ENCODE measurements at regions not wholly inside any gene's neighbourhood (a gene's known extent, or its start where the extent isn't known, plus 50 kb on each side); places are given as distances from the start of the nearest gene placed in this dataset.

DNA sequence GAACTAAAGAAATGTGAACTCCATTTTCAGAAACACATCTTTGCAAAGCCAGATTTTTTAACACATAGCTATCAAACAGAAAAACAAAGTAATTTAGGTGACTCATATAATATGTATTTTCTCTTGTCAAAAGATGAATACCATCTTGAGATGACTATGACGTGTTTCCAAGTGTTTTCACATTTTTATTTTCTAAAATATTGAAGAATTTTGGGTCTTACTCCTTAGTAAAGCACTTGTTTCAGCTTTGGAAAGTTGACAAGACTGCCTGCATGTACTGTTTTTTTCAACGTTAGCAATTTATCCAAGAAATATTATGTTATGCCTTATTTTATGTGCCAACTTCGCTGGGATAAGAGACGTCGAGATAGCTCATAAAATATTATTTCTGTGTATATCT lies 733.9 kb upstream of the EPHA5 start:
- DNase-seq (ENCODE audit: low read depth, low spot score): no peak
- CTCF ChIA-PET: no interaction called here
- POLR2A ChIA-PET: no interaction called here
- no peaks in the 10 kb centered on the region for H3K27me3 ChIP-seq (ENCODE audit: control insufficient read depth, insufficient read depth, low read length)
- no peak overlapping the region for H3K4me3 ChIP-seq (ENCODE audit: low read depth, low read length)
- H3K9me3 ChIP-seq (ENCODE audit: control insufficient read depth, insufficient read depth, low read length): peaks cover 5% of the 10 kb centered on the region; the same call in 1 of the 2 replicates
- TF ChIP-seq, protein P1, sequence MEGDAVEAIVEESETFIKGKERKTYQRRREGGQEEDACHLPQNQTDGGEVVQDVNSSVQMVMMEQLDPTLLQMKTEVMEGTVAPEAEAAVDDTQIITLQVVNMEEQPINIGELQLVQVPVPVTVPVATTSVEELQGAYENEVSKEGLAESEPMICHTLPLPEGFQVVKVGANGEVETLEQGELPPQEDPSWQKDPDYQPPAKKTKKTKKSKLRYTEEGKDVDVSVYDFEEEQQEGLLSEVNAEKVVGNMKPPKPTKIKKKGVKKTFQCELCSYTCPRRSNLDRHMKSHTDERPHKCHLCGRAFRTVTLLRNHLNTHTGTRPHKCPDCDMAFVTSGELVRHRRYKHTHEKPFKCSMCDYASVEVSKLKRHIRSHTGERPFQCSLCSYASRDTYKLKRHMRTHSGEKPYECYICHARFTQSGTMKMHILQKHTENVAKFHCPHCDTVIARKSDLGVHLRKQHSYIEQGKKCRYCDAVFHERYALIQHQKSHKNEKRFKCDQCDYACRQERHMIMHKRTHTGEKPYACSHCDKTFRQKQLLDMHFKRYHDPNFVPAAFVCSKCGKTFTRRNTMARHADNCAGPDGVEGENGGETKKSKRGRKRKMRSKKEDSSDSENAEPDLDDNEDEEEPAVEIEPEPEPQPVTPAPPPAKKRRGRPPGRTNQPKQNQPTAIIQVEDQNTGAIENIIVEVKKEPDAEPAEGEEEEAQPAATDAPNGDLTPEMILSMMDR (IDR thresholded peaks at IDR 0.05; ENCODE audit: low read depth, low read length): no peak
- H3K27ac ChIP-seq (ENCODE audit: low read depth, low read length): no peak overlapping the region

DNA sequence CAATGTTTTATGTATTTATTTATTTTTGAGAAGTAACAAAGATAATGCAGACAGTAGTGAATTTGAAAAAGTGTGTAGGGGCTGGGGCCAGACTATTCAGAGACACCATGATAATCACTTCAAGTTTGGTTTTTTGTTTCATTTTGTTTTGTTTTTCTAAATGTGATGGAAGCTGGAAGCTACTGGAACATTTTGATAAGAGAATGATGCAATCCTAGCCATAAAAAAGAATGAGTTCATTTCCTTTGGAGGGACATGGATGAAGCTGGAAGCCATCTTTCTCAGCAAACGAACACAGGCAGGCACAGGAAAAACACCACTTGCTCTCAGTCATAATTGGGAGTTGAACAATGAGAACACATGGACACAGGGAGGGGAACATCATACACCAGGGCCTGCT lies 706.6 kb upstream of the EPHA5 start:
- Histone ChIP-seq H3K27me3 (ENCODE audit: control insufficient read depth, insufficient read depth, low read length) (no peaks in the 10 kb centered on the region), H3K27ac (ENCODE audit: low read depth, low read length) (no peak overlapping the region), H3K9me3 (ENCODE audit: control insufficient read depth, insufficient read depth, low read length) (peaks cover 6% of the 10 kb centered on the region), H3K4me3 (ENCODE audit: low read depth, low read length) (no peak overlapping the region)
- TF ChIP-seq, protein P1 (IDR thresholded peaks at IDR 0.05; ENCODE audit: low read depth, low read length): no peak
- CTCF ChIA-PET: no interaction called here
- no peak for DNase-seq (ENCODE audit: low read depth, low spot score)
- POLR2A ChIA-PET: no interaction called here

DNA sequence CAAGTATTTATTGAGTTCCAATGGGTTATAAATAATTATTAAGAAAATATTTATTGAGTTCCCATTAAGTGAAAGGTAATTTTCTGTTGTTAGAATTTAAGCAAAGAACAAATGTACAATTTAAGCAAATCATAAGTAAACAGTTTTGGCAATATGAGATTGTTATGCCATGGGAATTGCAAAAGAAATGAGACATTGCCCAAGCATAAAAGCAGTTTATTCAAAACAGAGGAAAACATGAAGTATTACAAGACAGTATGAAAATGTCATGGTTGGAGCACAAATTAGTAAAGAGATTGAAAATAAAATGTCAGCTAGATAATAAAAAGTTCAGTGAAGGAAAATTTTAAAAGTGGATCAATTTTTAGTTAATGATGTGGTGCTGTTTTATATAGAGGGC lies 706.1 kb upstream of the EPHA5 start:
- Histone ChIP-seq H3K4me3 (ENCODE audit: low read depth, low read length) (no peak overlapping the region), H3K27ac (ENCODE audit: low read depth, low read length) (no peak overlapping the region), H3K9me3 (ENCODE audit: control insufficient read depth, insufficient read depth, low read length) (peaks cover 8% of the 10 kb centered on the region), H3K27me3 (ENCODE audit: control insufficient read depth, insufficient read depth, low read length) (no peaks in the 10 kb centered on the region)
- no peak for DNase-seq (ENCODE audit: low read depth, low spot score)
- ChIA-PET CTCF (no interaction called here), POLR2A (no interaction called here)
- TF ChIP-seq, protein P1 (IDR thresholded peaks at IDR 0.05; ENCODE audit: low read depth, low read length): no peak

DNA sequence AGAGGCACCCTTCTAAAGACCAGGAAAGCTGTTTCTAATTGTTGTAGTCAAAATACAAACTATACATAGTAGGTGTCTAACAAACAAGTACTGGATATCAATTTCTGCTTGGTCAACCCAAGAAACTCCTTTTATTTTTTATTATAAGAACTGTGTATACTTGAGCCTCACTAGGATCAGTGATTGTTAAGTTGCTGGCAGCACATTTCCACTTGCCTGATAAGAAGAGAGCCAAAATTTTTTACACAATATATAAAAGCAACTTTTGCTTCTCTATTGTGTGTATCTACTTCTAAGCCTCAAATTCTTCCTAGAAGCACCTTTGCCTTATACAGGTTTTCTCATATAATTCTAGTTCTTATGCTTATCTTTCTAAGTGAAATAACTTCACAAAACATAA lies 703.0 kb upstream of the EPHA5 start:
- ChIA-PET POLR2A (no interaction called here), CTCF (no interaction called here)
- DNase-seq (ENCODE audit: low read depth, low spot score): no peak
- H3K4me3 ChIP-seq (ENCODE audit: low read depth, low read length): no peak overlapping the region
- no peak overlapping the region for H3K27ac ChIP-seq (ENCODE audit: low read depth, low read length)
- TF ChIP-seq, protein P1 (IDR thresholded peaks at IDR 0.05; ENCODE audit: low read depth, low read length): no peak
- H3K27me3 ChIP-seq (ENCODE audit: control insufficient read depth, insufficient read depth, low read length): no peaks in the 10 kb centered on the region
- peaks cover 4% of the 10 kb centered on the region for H3K9me3 ChIP-seq (ENCODE audit: control insufficient read depth, insufficient read depth, low read length)

DNA sequence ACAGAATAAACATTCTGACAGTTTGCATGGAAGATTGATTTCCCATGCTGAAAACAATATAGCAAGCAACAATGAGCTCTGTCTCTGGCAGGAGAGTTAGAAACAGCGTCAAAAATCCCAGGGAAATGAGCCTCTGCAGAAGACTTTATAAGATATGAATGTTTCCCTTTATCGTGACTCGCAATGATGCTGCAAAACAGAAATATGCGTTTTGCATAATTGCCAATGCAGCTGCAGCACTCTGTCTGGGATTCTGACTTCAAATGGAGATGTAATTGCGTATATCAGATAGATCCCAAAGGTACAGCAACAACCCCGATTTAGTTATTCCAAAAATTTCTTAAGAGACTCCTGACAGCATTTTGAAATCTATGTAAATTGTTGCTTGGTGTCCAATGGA lies 702.4 kb upstream of the EPHA5 start:
- H3K9me3 ChIP-seq (ENCODE audit: control insufficient read depth, insufficient read depth, low read length): peaks cover 4% of the 10 kb centered on the region
- CTCF ChIA-PET: no interaction called here
- no peak overlapping the region for H3K4me3 ChIP-seq (ENCODE audit: low read depth, low read length)
- TF ChIP-seq, protein P1 (IDR thresholded peaks at IDR 0.05; ENCODE audit: low read depth, low read length): no peak
- DNase-seq (ENCODE audit: low read depth, low spot score): no peak
- no peaks in the 10 kb centered on the region for H3K27me3 ChIP-seq (ENCODE audit: control insufficient read depth, insufficient read depth, low read length)
- no peak overlapping the region for H3K27ac ChIP-seq (ENCODE audit: low read depth, low read length)
- POLR2A ChIA-PET: no interaction called here

All from AG04450 (cell line).